DOHH2 (cell line): ENCODE measurements at regions not wholly inside any gene's neighbourhood (a gene's known extent, or its start where the extent isn't known, plus 50 kb on each side); places are given as distances from the start of the nearest gene placed in this dataset.

Experiments used
- H3F3A ChIP-seq: fragments of 200-600 bp; sonication (generic), shearing (Covaris generic); 2 replicates; pipeline ENCODE4 v1.6.0; 2016; ENCODE audit warnings: antibody characterized with exemption, mild to moderate bottlenecking; ENCODE audit not compliant: control insufficient read depth, insufficient read depth
- H3K27ac ChIP-seq: fragments of 200-600 bp; sonication (generic); 2 replicates; pipeline ENCODE4 v1.5.1; 2014; ENCODE audit warnings: low read depth, mild to moderate bottlenecking, low read length, moderate library complexity
- H3K27me3 ChIP-seq: fragments of 200-600 bp; sonication (generic); 2 replicates; pipeline ENCODE4 v1.6.1; 2014; ENCODE audit warnings: mild to moderate bottlenecking, low read length, mixed read lengths; ENCODE audit not compliant: control insufficient read depth
- H3K36me3 ChIP-seq: fragments of 200-600 bp; sonication (generic); 2 replicates; pipeline ENCODE4 v1.6.1; 2014; ENCODE audit warnings: mild to moderate bottlenecking, low read length, moderate library complexity, mixed read lengths; ENCODE audit not compliant: control insufficient read depth
- H3K4me1 ChIP-seq: fragments of 200-600 bp; sonication (generic); 2 replicates; pipeline ENCODE4 v1.6.1; 2014; ENCODE audit warnings: mild to moderate bottlenecking, low read length, mixed read lengths; ENCODE audit not compliant: control insufficient read depth
- H3K4me2 ChIP-seq: fragments of 200-600 bp; sonication (generic); 2 replicates; pipeline ENCODE4 v1.6.0; 2014; ENCODE audit warnings: mild to moderate bottlenecking, low read length, moderate library complexity
- H3K4me3 ChIP-seq: fragments of 200-600 bp; sonication (generic); 2 replicates; pipeline ENCODE4 v1.5.1; 2014; ENCODE audit warnings: mild to moderate bottlenecking, low read length, mixed read lengths
- H3K79me2 ChIP-seq: fragments of 200-600 bp; sonication (generic); 2 replicates; pipeline ENCODE4 v1.6.1; 2014; ENCODE audit warnings: mild to moderate bottlenecking, low read length, mixed read lengths; ENCODE audit not compliant: control insufficient read depth
- H3K9me2 ChIP-seq: fragments of 200-600 bp; sonication (generic); replicated peaks from 2 replicates; pipeline ENCODE4 v1.6.1; 2014; ENCODE audit warnings: mild to moderate bottlenecking, low read length, mixed read lengths; ENCODE audit not compliant: control insufficient read depth
- H3K9me3 ChIP-seq: fragments of 200-600 bp; sonication (generic); 2 replicates; pipeline ENCODE4 v1.6.1; 2014; ENCODE audit warnings: antibody characterized with exemption, low read length, mixed read lengths; ENCODE audit not compliant: control insufficient read depth, insufficient read depth
- H4K20me1 ChIP-seq: fragments of 200-600 bp; sonication (generic); 2 replicates; pipeline ENCODE4 v1.6.0; 2014; ENCODE audit warnings: low read depth, mild to moderate bottlenecking, antibody characterized with exemption, low read length, moderate library complexity; ENCODE audit not compliant: control insufficient read depth, insufficient read depth
- CTCF ChIP-seq: fragments of 200-600 bp; sonication (generic); IDR thresholded peaks from one replicate; pipeline ENCODE4 v1.5.1; 2014; ENCODE audit warnings: antibody characterized with exemption, mild to moderate bottlenecking, low read depth, low read length; ENCODE audit not compliant: poor library complexity, severe bottlenecking
- EZH2phosphoT487 ChIP-seq: fragments of 200-600 bp; sonication (generic); IDR thresholded peaks from 2 replicates; pipeline ENCODE4 v1.6.1; 2017; ENCODE audit warnings: borderline replicate concordance, mild to moderate bottlenecking, antibody characterized with exemption, low read length, moderate library complexity, mixed read lengths

- H3K4me3 ChIP-seq = no peak overlapping the region
- H3K4me1 ChIP-seq = no peaks in the 10 kb centered on the region
- H3K79me2 ChIP-seq = no peaks in the 10 kb centered on the region
- H3K4me2 ChIP-seq = no peak overlapping the region
- H3K9me2 ChIP-seq = no peaks in the 10 kb centered on the region
- TF ChIP-seq EZH2phosphoT487 (no peak), CTCF (no peak)
- no peak overlapping the region for H3K27ac ChIP-seq
- H3K9me3 ChIP-seq = no peaks in the 10 kb centered on the region
- no peaks in the 10 kb centered on the region for H3F3A ChIP-seq
- no peaks in the 10 kb centered on the region for H3K36me3 ChIP-seq
- H3K27me3 ChIP-seq = no peaks in the 10 kb centered on the region
- H4K20me1 ChIP-seq = no peaks in the 10 kb centered on the region
Observed at GRCh38 chr12:128019996-128020544, 246.9 kb upstream of the TMEM132C start.

- Histone ChIP-seq H3K4me2 (no peak overlapping the region), H3K27ac (no peak overlapping the region), H4K20me1 (no peaks in the 10 kb centered on the region), H3K79me2 (no peaks in the 10 kb centered on the region), H3F3A (no peaks in the 10 kb centered on the region), H3K27me3 (no peaks in the 10 kb centered on the region), H3K4me3 (no peak overlapping the region), H3K9me3 (no peaks in the 10 kb centered on the region), H3K36me3 (no peaks in the 10 kb centered on the region), H3K9me2 (no peaks in the 10 kb centered on the region), H3K4me1 (no peaks in the 10 kb centered on the region)
- no peak for TF ChIP-seq CTCF
- no peak for TF ChIP-seq EZH2phosphoT487
Observed at GRCh38 chr12:128021561-128021960, 245.4 kb upstream of the TMEM132C start.

DNA sequence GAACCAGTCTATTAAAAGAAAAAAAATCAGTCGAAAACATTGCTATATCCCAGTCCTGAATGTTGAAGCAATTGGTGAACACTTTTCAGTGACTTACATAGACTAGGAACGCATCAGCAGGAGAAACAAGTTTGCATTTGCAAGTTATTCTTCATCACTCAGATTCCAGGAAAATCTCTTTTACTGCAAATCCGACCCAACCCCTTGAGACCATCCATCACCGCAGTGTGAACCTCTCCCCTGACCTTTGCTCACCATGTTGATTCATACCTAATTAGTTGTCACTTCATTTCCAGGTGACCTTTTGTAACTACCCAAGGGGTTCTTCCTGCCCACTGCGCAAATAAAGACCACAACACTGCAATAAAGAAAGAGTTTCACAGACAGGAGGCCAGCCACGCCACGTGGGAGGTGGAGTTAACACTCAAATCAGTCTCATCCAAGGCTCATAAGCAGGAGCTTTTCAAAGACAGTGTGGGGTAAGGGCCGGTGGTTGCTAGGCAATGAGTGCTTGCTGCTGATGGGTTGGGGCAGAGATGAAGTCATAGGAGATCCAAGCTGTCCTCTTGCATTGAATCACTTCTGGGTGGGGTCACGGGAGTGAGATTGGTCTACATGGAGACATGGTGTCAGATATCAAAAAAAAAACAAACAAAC, 241.3 kb upstream of the TMEM132C start:
- no peaks in the 10 kb centered on the region for H3K36me3 ChIP-seq
- no peak overlapping the region for H3K4me2 ChIP-seq
- H3K4me3 ChIP-seq = no peak overlapping the region
- no peaks in the 10 kb centered on the region for H3K9me2 ChIP-seq
- no peak overlapping the region for H3K27ac ChIP-seq
- H3K4me1 ChIP-seq = no peaks in the 10 kb centered on the region
- no peaks in the 10 kb centered on the region for H3F3A ChIP-seq
- no peak for TF ChIP-seq CTCF
- TF ChIP-seq EZH2phosphoT487 = no peak
- H4K20me1 ChIP-seq = no peaks in the 10 kb centered on the region
- H3K79me2 ChIP-seq = no peaks in the 10 kb centered on the region
- H3K9me3 ChIP-seq = no peaks in the 10 kb centered on the region; the same call in 1 of the 2 replicates
- no peaks in the 10 kb centered on the region for H3K27me3 ChIP-seq
